Ectodermal cell (in vitro differentiated cells): ENCODE measurements at regions not wholly inside any gene's neighbourhood (a gene's known extent, or its start where the extent isn't known, plus 50 kb on each side); places are given as distances from the start of the nearest gene placed in this dataset.
"Not testable (repeated sequence)": the region's sequence is repeated elsewhere in the genome, so short reads cannot be mapped to it uniquely, and the experiment has no call there.

Source experiments
- H3K27ac ChIP-seq: 2 replicates; pipeline ENCODE4 v1.7.0; 2013; ENCODE audit warnings: mild to moderate bottlenecking, low read depth, low read length; ENCODE audit not compliant: insufficient read depth, poor library complexity, severe bottlenecking
- H3K27me3 ChIP-seq: 2 replicates; pipeline ENCODE4 v1.7.0; 2013; ENCODE audit warnings: mild to moderate bottlenecking, low read length; ENCODE audit not compliant: insufficient read depth, control insufficient read depth, poor library complexity, severe bottlenecking
- H3K36me3 ChIP-seq: one replicate; pipeline ENCODE4 v1.7.0; 2013; ENCODE audit warnings: low read length; ENCODE audit not compliant: control insufficient read depth, insufficient read depth
- H3K4me1 ChIP-seq: one replicate; pipeline ENCODE4 v1.7.0; 2013; ENCODE audit warnings: low read length; ENCODE audit not compliant: control insufficient read depth, insufficient read depth
- H3K4me3 ChIP-seq: 2 replicates; pipeline ENCODE4 v1.7.0; 2013; ENCODE audit warnings: low read depth, low read length, control low read depth; ENCODE audit not compliant: insufficient read depth
- H3K9me3 ChIP-seq: 2 replicates; pipeline ENCODE4 v1.7.0; 2013; ENCODE audit warnings: mild to moderate bottlenecking, low read length, moderate library complexity; ENCODE audit not compliant: control insufficient read depth
- WGBS, 2 experiments: methylation state at CpG; one replicate each; pipeline ENCODE4 v1.1.7; 2013; ENCODE audit warnings: missing lambda C conversion rate in 2 of 2; 5-methylcytosine and 5-hydroxymethylcytosine counted together

- WGBS, 2 experiments: 100% methylated on average over 2 of the region's 2 CpGs
- H3K36me3 ChIP-seq, H3K27ac ChIP-seq, H3K4me3 ChIP-seq, H3K27me3 ChIP-seq, H3K4me1 ChIP-seq, H3K9me3 ChIP-seq: not testable (repeated sequence)
Observed at GRCh38 chr20:26183720-26184119, 487.1 kb upstream of the ZNF337 start.

- H3K4me3 ChIP-seq, H3K27me3 ChIP-seq, H3K9me3 ChIP-seq, H3K36me3 ChIP-seq, H3K27ac ChIP-seq, H3K4me1 ChIP-seq: not testable (repeated sequence)
- 90 to 94% methylated on average over 2 of the region's 2 CpGs for WGBS, 2 experiments
Observed at GRCh38 chr20:26181364-26181763, 484.7 kb upstream of the ZNF337 start.

- not testable (repeated sequence) for H3K9me3 ChIP-seq, H3K27ac ChIP-seq, H3K36me3 ChIP-seq, H3K4me1 ChIP-seq, H3K27me3 ChIP-seq, H3K4me3 ChIP-seq
Observed at GRCh38 chr20:26171875-26172274, 475.2 kb upstream of the ZNF337 start.

GRCh38 chr20:26169506-26169905 is 472.9 kb upstream of the ZNF337 start:
- 93 to 98% methylated on average over 2 of the region's 2 CpGs for WGBS, 2 experiments
- H3K36me3 ChIP-seq: no peaks in the 10 kb centered on the region
- H3K4me1 ChIP-seq: no peaks in the 10 kb centered on the region
- H3K27ac ChIP-seq: no peak overlapping the region
- H3K4me3 ChIP-seq: no peak overlapping the region
- no peaks in the 10 kb centered on the region for H3K9me3 ChIP-seq
- H3K27me3 ChIP-seq: no peaks in the 10 kb centered on the region

GRCh38 chr20:26167499-26167898 is 470.8 kb upstream of the ZNF337 start:
- H3K4me3 ChIP-seq: no peak overlapping the region
- no peaks in the 10 kb centered on the region for H3K9me3 ChIP-seq
- no peak overlapping the region for H3K27ac ChIP-seq
- no peaks in the 10 kb centered on the region for H3K4me1 ChIP-seq
- H3K27me3 ChIP-seq: no peaks in the 10 kb centered on the region
- no peaks in the 10 kb centered on the region for H3K36me3 ChIP-seq
- WGBS, 2 experiments: 86 to 90% methylated on average over 2 of the region's 2 CpGs

GRCh38 chr20:26163890-26164289 is 467.2 kb upstream of the ZNF337 start:
- H3K4me1 ChIP-seq: no peaks in the 10 kb centered on the region
- H3K4me3 ChIP-seq: no peak overlapping the region
- no peaks in the 10 kb centered on the region for H3K9me3 ChIP-seq
- no peak overlapping the region for H3K27ac ChIP-seq
- 89 to 95% methylated on average over 2 of the region's 2 CpGs for WGBS, 2 experiments
- no peaks in the 10 kb centered on the region for H3K36me3 ChIP-seq
- no peaks in the 10 kb centered on the region for H3K27me3 ChIP-seq

- WGBS, 2 experiments: 93 to 97% methylated on average over 5 of the region's 5 CpGs
- not testable (repeated sequence) for H3K4me1 ChIP-seq, H3K4me3 ChIP-seq, H3K36me3 ChIP-seq, H3K27me3 ChIP-seq, H3K27ac ChIP-seq, H3K9me3 ChIP-seq
Observed at GRCh38 chr20:26163151-26163550, 466.5 kb upstream of the ZNF337 start.

- H3K27me3 ChIP-seq, H3K9me3 ChIP-seq, H3K36me3 ChIP-seq, H3K27ac ChIP-seq, H3K4me1 ChIP-seq, H3K4me3 ChIP-seq: not testable (repeated sequence)
- WGBS, 2 experiments: 100% methylated on average over 2 of the region's 3 CpGs
Observed at GRCh38 chr20:26161741-26162140, 465.1 kb upstream of the ZNF337 start.

- not testable (repeated sequence) for H3K4me1 ChIP-seq, H3K36me3 ChIP-seq, H3K27me3 ChIP-seq, H3K4me3 ChIP-seq, H3K9me3 ChIP-seq, H3K27ac ChIP-seq
- WGBS, 2 experiments: 5 to 10% methylated on average over 2 of the region's 2 CpGs
Observed at GRCh38 chr20:26160916-26161315, 464.3 kb upstream of the ZNF337 start.

- WGBS, 2 experiments: 84 to 90% methylated on average over 1 to 3 of the region's 3 CpGs
- H3K27ac ChIP-seq: no peak overlapping the region
- no peak overlapping the region for H3K4me3 ChIP-seq
- H3K9me3 ChIP-seq: no peaks in the 10 kb centered on the region
- H3K27me3 ChIP-seq: no peaks in the 10 kb centered on the region
- no peaks in the 10 kb centered on the region for H3K36me3 ChIP-seq
- H3K4me1 ChIP-seq: no peaks in the 10 kb centered on the region
Observed at GRCh38 chr20:26154224-26154623, 457.6 kb upstream of the ZNF337 start.

- WGBS, 2 experiments: 91 to 93% methylated on average over 19 of the region's 19 CpGs
- Histone ChIP-seq H3K4me1 (no peaks in the 10 kb centered on the region), H3K36me3 (no peaks in the 10 kb centered on the region), H3K9me3 (no peaks in the 10 kb centered on the region), H3K27me3 (no peaks in the 10 kb centered on the region), H3K4me3 (no peak overlapping the region), H3K27ac (no peak overlapping the region)
Observed at GRCh38 chr20:26135325-26136110, 438.9 kb upstream of the ZNF337 start.
